ENCODE measurements at regions not wholly inside any gene's neighbourhood (a gene's known extent, or its start where the extent isn't known, plus 50 kb on each side); places are given as distances from the start of the nearest gene placed in this dataset.

DNA sequence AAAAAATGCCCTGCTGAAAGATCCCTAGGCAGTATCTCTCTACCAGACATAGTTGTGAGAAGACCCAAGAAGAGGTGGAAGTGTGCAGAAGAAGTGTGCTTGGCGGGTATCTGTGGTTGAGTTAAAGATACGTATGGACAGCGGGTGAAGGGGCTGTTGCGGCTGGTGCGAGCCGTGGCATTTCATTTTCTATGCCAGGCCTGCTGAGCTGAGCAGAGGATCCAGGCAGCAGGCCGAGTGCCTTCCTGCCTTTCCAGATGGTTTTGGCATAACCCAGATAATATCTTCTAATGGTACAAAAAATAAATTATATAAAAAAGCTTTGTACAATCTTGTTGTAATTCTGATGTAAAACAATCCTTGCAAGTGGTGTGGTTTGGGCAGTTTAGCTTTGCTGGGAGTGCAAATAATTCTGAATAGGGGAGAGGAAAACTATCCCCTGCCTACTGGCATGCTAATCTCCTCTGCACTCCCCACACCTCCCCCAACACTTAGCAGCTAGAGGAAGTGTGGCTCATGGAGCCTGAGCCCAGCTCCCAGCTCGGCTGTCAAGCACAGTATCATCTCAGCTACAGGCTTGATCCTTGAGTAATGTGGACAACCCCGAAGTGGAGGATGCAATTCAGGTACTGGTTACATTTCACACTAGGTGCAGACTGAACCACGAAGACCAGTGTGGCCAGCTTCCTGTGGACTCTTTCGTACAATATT is 168.9 kb downstream of the VRK1 start:
- no peak for TF ChIP-seq CTCF (IDR thresholded peaks at IDR 0.05)
- TF ChIP-seq POLR2AphosphoS5 (IDR thresholded peaks at IDR 0.05): no peak

All from prostate gland (tissue), 2 donors.